Superior temporal gyrus (tissue), 1 donor: ENCODE measurements at regions not wholly inside any gene's neighbourhood (a gene's known extent, or its start where the extent isn't known, plus 50 kb on each side); places are given as distances from the start of the nearest gene placed in this dataset.
A peak's percentile ranks its signal among the peaks of the same experiment; 100 is the strongest.
"Not testable (repeated sequence)": the region's sequence is repeated elsewhere in the genome, so short reads cannot be mapped to it uniquely, and the experiment has no call there.

Experiments
- DNase-seq: peaks from one replicate; pipeline ENCODE4 v3.0.0-alpha.2; 2016; ENCODE audit errors: extremely low spot score

DNA sequence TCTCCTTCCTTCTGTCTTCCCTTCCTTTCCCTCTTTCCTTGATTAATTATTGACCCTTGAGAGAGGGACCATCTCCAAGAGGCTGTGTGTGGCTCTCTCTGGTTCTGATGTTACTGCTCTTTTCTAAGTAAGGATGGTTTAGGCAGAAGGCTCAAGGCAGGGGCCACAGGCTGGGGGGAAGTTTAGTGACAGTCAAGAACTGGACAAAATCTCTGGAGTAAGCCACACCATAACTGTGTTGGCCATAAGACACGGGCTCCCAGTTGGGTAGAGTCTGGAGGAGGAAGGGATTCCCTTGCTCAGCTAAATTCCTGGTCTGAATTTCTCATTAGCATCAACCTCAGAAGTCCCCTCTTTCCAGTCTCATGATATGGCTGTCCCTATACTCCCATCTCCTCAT is 74.7 kb downstream of the BUD13 start:
- DNase-seq, result no peak

GRCh38 chr11:116697639-116698038 is 75.1 kb downstream of the BUD13 start:
- DNase-seq, result no peak

DNA sequence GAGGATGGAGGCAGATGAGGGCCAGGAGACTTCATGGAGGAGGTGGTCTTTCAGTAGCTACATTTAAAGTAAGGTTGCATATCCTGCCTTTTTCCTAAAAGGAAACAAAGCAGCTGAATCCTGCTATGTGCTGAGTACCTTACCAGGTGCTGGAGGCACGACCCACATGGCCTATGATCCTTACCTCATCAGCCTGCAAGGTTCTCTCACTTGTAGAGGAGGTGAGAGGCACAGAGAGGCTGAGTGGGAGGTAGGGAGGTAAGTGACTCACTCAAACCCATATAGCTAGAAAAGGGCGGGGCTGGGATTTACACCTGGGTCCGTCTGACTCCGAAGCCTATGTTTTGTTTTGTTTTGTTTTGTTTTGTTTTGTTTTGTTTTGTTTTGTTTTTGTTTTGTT is 75.8 kb downstream of the BUD13 start:
- DNase-seq, result no peak

GRCh38 chr11:116696381-116696941 is 76.3 kb downstream of the BUD13 start:
- no peak for DNase-seq

DNA sequence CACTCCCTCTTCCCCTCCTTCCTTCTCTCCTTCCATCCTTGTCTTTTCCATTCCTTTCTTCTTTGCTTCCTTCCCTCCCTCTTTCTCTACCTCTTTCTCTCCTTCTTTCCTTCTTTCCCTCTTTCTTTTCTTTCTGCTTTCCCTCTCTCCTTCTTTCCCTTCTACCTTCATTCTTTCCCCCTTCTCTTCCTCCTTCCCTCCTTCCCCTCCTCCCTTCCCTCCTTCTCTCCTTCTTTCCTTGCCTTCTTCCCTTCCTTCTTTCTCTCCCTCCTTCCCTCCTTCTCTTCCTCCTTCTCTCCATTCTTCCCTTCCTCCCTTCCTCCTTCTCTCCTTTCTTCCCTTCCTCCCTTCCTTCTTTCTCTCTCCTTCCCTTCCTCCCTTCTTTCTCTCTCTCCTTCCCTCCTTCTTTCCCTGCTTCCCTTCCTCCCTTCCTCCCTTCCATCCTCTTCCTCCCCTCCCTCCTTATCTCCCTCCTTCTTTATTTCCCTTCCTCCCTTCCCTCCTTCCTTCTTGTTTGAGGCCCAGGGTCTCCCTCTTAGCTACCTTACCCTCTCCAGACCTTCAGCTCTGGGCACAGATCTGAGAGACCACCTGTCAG is 77.0 kb downstream of the BUD13 start:
- no peak for DNase-seq

- no peak for DNase-seq
Measured at GRCh38 chr11:116694815-116695590, 77.8 kb downstream of the BUD13 start.

DNA sequence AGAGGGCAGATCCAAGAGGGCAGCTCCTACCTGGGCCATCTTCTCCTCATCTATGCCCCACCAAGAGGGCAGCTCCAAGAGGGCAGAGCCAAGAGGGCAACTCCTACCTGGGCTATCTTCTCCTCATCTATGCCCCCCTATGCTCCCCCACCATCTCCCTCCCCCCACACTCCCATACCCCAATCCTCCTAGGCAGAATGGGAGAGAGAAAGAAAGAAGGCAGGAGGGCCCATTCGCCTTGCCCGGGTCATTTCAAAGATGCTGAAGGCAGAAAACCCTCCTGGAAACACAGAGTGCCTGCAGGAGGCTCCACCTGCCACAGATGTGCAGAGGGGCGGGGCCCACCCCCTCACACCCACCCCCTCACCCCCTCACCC is 78.5 kb downstream of the BUD13 start:
- no peak for DNase-seq

DNA sequence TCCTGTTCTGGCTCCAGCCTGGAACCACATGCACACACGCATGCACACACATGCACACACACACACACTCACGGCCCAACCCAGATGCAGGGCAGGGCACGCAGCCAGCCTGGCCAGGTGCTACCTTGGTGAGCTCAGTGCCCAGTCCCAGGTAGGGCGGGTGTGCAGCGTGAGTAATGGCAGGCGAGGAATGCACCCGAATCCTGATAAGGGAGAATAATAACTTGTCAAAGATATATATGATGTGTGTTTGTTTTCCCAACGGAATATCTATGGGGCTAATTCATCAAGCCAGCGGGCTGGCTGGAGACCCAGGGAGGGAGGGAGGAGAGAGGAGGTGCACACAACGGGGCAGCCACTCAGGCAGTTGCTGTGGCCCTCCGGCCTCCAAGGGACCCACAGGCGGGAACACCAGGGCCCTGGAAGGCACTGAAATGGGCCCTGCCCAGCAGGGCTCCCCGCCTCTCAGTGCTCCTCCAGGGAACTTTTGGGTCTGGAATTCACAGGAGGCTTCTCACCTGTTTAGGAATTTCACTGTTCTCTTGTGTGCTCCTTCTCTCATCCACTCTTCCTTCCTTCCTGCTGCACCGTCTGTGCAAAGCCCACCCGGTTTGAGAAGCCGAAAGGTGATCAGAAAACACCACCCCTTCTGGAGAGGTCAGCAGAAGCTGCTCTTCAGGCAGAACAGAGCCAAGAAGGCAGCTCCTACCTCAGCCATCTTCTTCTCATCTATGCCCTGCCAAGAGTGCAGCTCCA is 79.0 kb downstream of the BUD13 start:
- DNase-seq, result no peak

- no peak for DNase-seq
Measured at GRCh38 chr11:116693102-116693570, 79.7 kb downstream of the BUD13 start.

DNA sequence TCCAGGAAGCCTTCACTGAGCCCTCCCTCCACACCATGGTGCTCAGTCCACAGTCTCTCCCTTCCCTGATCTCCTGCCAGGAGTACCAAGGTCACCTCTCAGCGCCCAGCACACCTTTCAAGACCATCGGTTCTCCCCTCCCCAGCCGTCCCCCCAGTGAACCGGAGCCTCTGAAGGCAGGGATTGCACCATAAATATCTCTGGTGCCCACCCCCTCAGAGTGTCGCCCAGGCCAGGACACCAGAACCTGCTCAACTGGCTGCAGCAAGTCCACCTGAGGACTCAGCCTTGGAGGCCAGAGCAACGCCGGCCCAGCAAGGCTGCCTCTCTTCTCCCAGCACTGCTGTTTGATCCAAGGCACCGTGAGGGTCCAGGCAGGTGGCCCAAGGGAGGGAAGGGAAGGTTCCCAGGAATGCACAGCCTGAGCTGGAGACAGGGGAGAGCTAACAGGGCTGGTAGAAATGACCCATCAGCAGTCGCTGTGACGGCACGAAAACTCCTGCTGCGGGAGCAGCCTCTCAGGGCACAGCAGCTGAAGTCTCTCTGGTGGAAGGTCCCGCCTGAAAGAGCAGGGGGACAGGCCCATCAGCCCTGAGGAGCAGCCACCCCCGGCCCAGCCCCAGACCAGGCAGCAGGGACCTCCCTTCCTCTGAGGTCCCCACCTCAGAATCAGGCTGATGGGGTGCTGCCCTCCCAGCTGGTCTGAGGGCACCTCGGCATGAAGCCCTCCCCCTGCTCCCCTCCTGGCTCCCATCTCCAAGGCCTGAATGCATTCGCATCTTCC is 80.3 kb downstream of the BUD13 start:
- no peak for DNase-seq

DNA sequence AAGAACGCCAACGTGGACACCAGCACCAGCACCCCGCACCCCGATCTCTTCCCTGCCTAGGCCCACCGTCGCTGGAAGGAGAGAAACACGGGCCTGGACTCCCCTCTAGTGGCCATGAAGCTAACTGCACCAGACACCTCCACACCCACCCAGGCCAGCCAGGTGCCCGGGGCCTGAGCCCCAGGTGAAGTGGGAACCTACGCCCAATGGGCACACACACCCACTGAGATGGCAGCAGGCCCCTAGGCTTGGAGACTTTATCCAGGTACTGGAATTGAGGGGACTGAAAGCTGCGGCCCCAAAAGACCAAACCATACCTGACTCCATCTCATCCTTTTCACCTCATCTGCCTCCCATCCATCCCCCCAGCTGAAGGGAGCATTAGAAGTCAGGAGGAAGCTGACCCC is 81.0 kb downstream of the BUD13 start:
- DNase-seq, result peak; percentile 55

- DNase-seq, result no peak
Measured at GRCh38 chr11:116690611-116691010, 82.2 kb downstream of the BUD13 start.

DNA sequence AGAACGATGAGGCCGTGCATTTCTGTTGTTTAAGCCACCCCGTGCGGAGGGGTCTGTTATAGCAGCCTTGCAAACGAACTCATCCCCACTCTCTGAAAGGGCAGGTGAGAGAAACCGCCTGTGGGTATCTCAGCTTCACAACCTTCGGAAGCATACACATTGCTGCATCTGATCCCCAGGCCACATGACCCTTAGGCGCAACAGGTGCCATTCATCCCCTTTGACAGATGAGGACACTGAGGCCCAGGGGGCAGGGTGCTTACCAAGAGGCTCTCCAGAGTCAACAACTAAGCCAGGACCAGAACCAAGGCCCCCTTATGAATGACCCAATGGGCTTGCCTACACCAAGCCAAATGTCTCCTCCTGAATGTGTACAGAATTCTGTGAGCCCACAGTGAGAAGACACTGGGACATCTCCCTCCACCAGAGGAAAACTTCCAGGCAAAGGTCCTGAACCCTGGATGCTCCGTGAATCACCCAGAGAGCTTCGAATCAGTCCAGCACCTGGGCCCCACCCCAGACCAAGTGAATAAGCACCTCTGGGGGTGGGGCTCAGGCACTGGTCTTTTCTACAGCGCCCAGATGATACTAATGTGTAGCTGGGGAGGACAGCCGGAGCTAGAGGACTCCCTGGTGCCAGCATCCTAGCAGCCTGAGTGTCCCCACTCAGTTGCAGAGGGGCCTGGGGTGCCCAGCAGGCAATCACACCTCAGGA is 83.2 kb downstream of the BUD13 start:
- no peak for DNase-seq

- no peak for DNase-seq
Measured at GRCh38 chr11:116688202-116688540, 84.6 kb downstream of the BUD13 start.

GRCh38 chr11:116687458-116688201 is 85.2 kb downstream of the BUD13 start:
- no peak for DNase-seq

DNA sequence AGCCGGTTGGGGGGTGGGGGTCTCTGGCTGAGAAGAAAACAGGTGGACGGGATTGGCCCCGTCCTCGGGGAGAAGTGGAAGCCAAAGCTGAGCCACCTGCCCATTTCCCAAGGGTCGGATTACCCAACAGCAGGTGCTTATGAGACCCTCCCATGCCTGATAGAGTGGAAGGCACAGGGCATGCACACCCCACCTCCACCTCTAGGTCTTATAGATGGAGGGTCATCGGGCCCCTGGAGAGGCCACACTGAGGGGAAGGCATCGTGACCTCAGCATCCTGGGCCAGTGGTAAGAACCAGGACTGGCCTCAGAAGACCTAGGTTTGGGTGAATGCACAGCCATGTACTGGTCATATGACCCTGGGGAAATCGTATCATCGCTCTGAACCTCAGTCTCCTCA is 85.9 kb downstream of the BUD13 start:
- no peak for DNase-seq

DNA sequence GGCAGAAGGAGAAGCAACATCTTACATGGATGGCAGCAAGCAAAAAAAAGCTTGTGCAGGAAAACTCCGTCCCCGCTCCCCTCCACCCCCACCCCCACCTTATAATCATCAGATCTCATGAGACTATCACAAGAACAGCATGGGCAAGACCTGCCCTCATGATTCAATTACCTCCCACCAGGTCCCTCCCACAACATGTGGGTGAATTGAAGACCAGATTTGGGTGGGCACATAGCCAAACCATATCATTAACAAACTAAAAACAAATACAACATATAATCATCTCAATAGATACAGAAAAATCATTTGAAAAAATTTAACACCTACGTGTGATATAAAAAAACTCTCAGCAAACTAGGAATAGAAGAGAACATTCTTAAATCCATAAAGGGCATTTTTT is 88.8 kb downstream of the BUD13 start:
- DNase-seq, result no peak

DNA sequence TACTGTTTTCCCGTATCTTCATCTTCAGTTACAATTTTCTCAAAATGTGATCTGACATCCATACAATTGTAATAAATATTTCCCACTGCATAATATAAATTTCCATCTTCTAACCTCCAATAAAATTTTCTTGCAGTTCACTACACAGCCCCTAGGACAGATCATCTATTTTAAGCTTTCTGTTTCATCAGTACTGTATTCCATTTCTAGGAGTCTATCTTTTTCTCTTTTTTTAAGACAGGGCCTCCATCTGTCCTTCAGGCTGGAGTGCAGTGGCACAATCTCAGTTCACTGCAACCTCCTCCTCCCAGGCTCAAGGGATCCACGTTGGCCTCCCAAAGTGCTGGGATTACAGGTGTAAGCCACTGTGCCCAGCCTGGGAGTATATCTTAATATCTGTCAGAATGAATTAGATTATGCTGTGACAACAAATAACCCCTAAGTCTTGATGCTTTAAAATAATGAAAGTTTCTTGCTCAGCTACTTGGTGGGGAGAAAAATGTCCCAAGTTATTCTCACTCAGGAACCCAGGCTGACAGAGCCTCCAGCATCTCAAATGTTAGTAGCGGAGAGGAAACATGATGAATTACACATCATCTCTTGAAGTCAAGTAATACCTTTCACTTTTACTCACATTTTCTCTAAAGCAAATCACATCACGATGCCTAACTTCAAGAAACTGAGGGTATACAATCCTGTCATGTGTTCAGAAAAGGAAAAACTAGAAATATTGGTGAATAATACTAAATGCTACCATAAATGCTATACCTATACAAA is 92.2 kb downstream of the BUD13 start:
- no peak for DNase-seq

- no peak for DNase-seq
Measured at GRCh38 chr11:116678887-116679286, 93.9 kb downstream of the BUD13 start.

DNA sequence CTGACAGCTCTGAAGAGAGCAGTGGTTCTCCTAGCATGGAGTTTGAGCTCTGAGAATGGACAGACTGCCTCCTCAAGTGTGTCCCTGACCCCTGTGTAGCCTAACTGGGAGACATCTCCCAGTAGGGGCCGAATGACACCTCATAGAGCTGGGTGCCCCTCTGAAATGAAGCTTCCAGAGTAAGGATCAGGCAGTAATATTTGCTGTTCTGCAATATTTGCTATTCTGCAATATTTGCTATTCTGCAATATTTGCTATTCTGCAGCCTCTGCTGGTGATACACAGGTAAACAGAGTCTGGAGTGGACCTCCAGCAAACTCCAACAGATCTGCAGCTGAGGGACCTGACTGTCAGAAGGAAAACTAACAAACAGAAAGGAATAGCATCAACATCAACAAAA is 105.5 kb downstream of the BUD13 start:
- not testable (repeated sequence) for DNase-seq
